NCI-H2081 treated with DMSO at 0.1 percent for 48 hours (cell line): ENCODE measurements at regions not wholly inside any gene's neighbourhood (a gene's known extent, or its start where the extent isn't known, plus 50 kb on each side); places are given as distances from the start of the nearest gene placed in this dataset.

Source experiments
- DNase-seq: peaks from one replicate; lab custom pipeline; 2025; lab: John Stamatoyannopoulos, UW

GRCh38 chr18:70501358-70501757 lies 212.5 kb downstream of the SOCS6 start:
- no peak for DNase-seq

- no peak for DNase-seq
Measured at GRCh38 chr18:70500748-70501147, 211.9 kb downstream of the SOCS6 start.

GRCh38 chr18:70499218-70499691 lies 210.4 kb downstream of the SOCS6 start:
- no peak for DNase-seq

- no peak for DNase-seq
Measured at GRCh38 chr18:70496353-70497294, 207.8 kb downstream of the SOCS6 start.

- DNase-seq = no peak
Measured at GRCh38 chr18:70494524-70494923, 205.7 kb downstream of the SOCS6 start.

GRCh38 chr18:70493461-70493860 lies 204.6 kb downstream of the SOCS6 start:
- no peak for DNase-seq

- no peak for DNase-seq
Measured at GRCh38 chr18:70491734-70492348, 203.0 kb downstream of the SOCS6 start.

- DNase-seq = no peak
Measured at GRCh38 chr18:70489986-70490933, 201.4 kb downstream of the SOCS6 start.

- DNase-seq = no peak
Measured at GRCh38 chr18:70489571-70489970, 200.7 kb downstream of the SOCS6 start.

- DNase-seq = no peak
Measured at GRCh38 chr18:70469916-70470315, 181.1 kb downstream of the SOCS6 start.

- no peak for DNase-seq
Measured at GRCh38 chr18:70468861-70469547, 180.2 kb downstream of the SOCS6 start.

- peak; percentile 48 for DNase-seq
Measured at GRCh38 chr18:70464343-70465114, 175.7 kb downstream of the SOCS6 start.

- DNase-seq = no peak
Measured at GRCh38 chr18:70463085-70463484, 174.2 kb downstream of the SOCS6 start.

- no peak for DNase-seq
Measured at GRCh38 chr18:70462078-70462439, 173.2 kb downstream of the SOCS6 start.

GRCh38 chr18:70461323-70462077 lies 172.7 kb downstream of the SOCS6 start:
- no peak for DNase-seq

- no peak for DNase-seq
Measured at GRCh38 chr18:70459731-70460130, 170.9 kb downstream of the SOCS6 start.

GRCh38 chr18:70459251-70459650 lies 170.4 kb downstream of the SOCS6 start:
- no peak for DNase-seq

- no peak for DNase-seq
Measured at GRCh38 chr18:70457788-70458187, 168.9 kb downstream of the SOCS6 start.

- DNase-seq = no peak
Measured at GRCh38 chr18:70457223-70457622, 168.4 kb downstream of the SOCS6 start.

GRCh38 chr18:70456376-70456775 lies 167.5 kb downstream of the SOCS6 start:
- no peak for DNase-seq
